Natural killer cell treated with Interleukin-12 subunit alpha and Interleukin-12 subunit beta and Interleukin-15 and Interleukin-18, amount 100 ng/mL, for 72 hours (primary cell): ENCODE measurements at regions not wholly inside any gene's neighbourhood (a gene's known extent, or its start where the extent isn't known, plus 50 kb on each side); places are given as distances from the start of the nearest gene placed in this dataset.

ENCODE experiments used
- ATAC-seq, 2 donors: fragments of 150-1000 bp; cut with Tn5 transposase in 1 of 2; sonication (Bioruptor Pico), chemical (Tn5 transposase) in 1 of 2; 2 replicates each; pipeline ENCODE4 v1.10.0; 2021
- DNase-seq: peaks from one replicate; pipeline ENCODE4 v3.0.0; 2022; ENCODE audit warnings: low spot score
- H3K27ac Mint-ChIP-seq, 2 donors: 1 replicate in 1 of 2; 2 replicates in 1 of 2; pipeline ENCODE4 v1.8.0; 2022; ENCODE audit warnings: mixed read lengths in 2 of 2, mild to moderate bottlenecking in 1 of 2, moderate library complexity in 1 of 2
- H3K27me3 Mint-ChIP-seq, 2 donors: 1 replicate in 1 of 2; 2 replicates in 1 of 2; pipeline ENCODE4 v1.8.0; 2022; ENCODE audit warnings: mixed read lengths in 2 of 2
- H3K36me3 Mint-ChIP-seq: one replicate; pipeline ENCODE4 v1.8.0; 2022; ENCODE audit warnings: mixed read lengths
- H3K4me1 Mint-ChIP-seq, 2 donors: 1 replicate in 1 of 2; 2 replicates in 1 of 2; pipeline ENCODE4 v1.8.0; 2022; ENCODE audit warnings: low read depth in 2 of 2, mixed read lengths in 2 of 2, mild to moderate bottlenecking in 1 of 2
- H3K4me3 Mint-ChIP-seq: one replicate; pipeline ENCODE4 v1.8.0; 2022; ENCODE audit warnings: mixed read lengths
- H3K9me3 Mint-ChIP-seq: 2 replicates; pipeline ENCODE4 v1.8.0; 2022; ENCODE audit warnings: mixed read lengths

DNA sequence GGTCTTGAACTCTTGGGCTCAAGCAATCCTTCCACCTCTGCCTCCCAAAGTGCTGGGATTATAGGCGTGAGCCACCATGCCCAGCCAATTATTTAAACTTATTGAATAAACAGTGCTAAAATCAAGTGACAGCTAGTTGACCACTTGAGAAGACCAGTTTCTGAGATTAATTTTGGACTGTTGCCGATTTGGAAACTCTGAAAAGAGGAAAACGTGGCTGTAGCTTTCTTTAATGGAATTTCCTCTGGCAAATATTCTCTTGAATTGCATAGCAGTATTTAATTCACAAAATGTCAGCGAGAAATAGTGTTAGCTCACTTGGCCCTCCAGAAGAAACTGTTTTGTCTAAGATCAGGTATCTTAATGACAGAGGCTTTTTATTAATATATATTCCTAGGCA, 754.5 kb downstream of the HDGFL1 start:
- no peak for DNase-seq
- no peak overlapping the region for H3K27ac Mint-ChIP-seq
- ATAC-seq = no peak
- no peaks in the 10 kb centered on the region for H3K36me3 Mint-ChIP-seq
- no peaks in the 10 kb centered on the region for H3K4me1 Mint-ChIP-seq
- H3K4me3 Mint-ChIP-seq = no peak overlapping the region
- peaks cover 9% of the 10 kb centered on the region for H3K9me3 Mint-ChIP-seq
- H3K27me3 Mint-ChIP-seq = no peaks in the 10 kb centered on the region

GRCh38 chr6:23325065-23325464, 755.7 kb downstream of the HDGFL1 start:
- DNase-seq (no peak), ATAC-seq (no peak)
- Mint-ChIP-seq H3K9me3 (peaks cover 13% of the 10 kb centered on the region), H3K4me3 (no peak overlapping the region), H3K27me3 (no peaks in the 10 kb centered on the region), H3K36me3 (no peaks in the 10 kb centered on the region), H3K27ac (no peak overlapping the region), H3K4me1 (no peaks in the 10 kb centered on the region)

DNA sequence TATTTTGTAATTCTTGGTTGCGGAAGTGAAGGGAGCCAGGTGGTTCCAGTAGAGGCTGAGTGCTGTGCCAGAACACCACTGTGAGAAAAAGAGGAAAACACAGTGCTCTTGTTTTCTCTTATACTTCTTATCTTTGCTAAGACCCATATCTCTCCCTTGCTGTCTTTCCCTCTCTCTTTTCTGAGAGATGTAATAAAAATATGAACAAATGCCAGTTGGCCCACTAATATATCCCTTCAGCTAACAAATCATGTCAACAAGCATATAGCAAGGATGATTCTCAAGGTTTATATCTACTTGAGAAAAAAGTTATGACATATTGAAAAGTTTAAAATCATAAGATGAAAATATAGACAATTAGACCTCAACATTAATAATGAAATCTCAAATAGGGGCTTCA, 758.3 kb downstream of the HDGFL1 start:
- H3K36me3 Mint-ChIP-seq = no peaks in the 10 kb centered on the region
- H3K4me3 Mint-ChIP-seq = no peak overlapping the region
- no peaks in the 10 kb centered on the region for H3K4me1 Mint-ChIP-seq
- ATAC-seq (no peak), DNase-seq (no peak)
- no peak overlapping the region for H3K27ac Mint-ChIP-seq
- peaks cover 9% of the 10 kb centered on the region for H3K9me3 Mint-ChIP-seq
- H3K27me3 Mint-ChIP-seq = no peaks in the 10 kb centered on the region

GRCh38 chr6:23329086-23329485, 759.7 kb downstream of the HDGFL1 start:
- no peaks in the 10 kb centered on the region for H3K36me3 Mint-ChIP-seq
- H3K4me1 Mint-ChIP-seq = no peaks in the 10 kb centered on the region
- ATAC-seq (no peak), DNase-seq (no peak)
- H3K4me3 Mint-ChIP-seq = no peak overlapping the region
- peaks cover 13% of the 10 kb centered on the region for H3K9me3 Mint-ChIP-seq
- no peaks in the 10 kb centered on the region for H3K27me3 Mint-ChIP-seq
- no peak overlapping the region for H3K27ac Mint-ChIP-seq

GRCh38 chr6:23330632-23331031, 761.3 kb downstream of the HDGFL1 start:
- H3K36me3 Mint-ChIP-seq = no peaks in the 10 kb centered on the region
- no peaks in the 10 kb centered on the region for H3K4me1 Mint-ChIP-seq
- no peak for DNase-seq
- no peak overlapping the region for H3K27ac Mint-ChIP-seq
- H3K4me3 Mint-ChIP-seq = no peak overlapping the region
- ATAC-seq = no peak
- peaks cover 13% of the 10 kb centered on the region for H3K9me3 Mint-ChIP-seq
- no peaks in the 10 kb centered on the region for H3K27me3 Mint-ChIP-seq

GRCh38 chr6:23334360-23334759, 765.0 kb downstream of the HDGFL1 start:
- H3K4me3 Mint-ChIP-seq = no peak overlapping the region
- H3K27me3 Mint-ChIP-seq = no peaks in the 10 kb centered on the region
- H3K27ac Mint-ChIP-seq = no peak overlapping the region
- ATAC-seq (no peak), DNase-seq (no peak)
- no peaks in the 10 kb centered on the region for H3K4me1 Mint-ChIP-seq
- peaks cover 16% of the 10 kb centered on the region for H3K9me3 Mint-ChIP-seq
- no peaks in the 10 kb centered on the region for H3K36me3 Mint-ChIP-seq

DNA sequence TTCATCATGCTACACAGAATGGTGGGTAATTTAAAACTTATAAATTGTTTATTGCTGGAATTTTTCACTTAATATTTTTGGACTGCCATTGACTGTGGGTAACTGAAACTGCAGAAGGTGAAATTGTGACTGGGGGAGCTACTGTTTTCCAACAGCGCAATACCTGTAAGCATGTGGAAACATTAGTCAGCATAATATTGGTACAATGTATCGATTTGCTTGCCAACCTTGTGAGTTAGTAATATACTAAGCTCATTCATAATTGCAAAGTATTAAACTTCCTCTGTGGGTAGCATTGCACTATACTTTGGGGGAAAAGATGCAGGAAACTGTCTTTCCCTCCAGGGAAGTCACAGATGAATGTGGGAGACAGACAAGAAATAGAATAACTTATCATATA, 766.5 kb downstream of the HDGFL1 start:
- H3K36me3 Mint-ChIP-seq = no peaks in the 10 kb centered on the region

GRCh38 chr6:23339268-23339667, 769.9 kb downstream of the HDGFL1 start:
- H3K36me3 Mint-ChIP-seq = peaks cover 5% of the 10 kb centered on the region
- no peak for DNase-seq
- H3K27me3 Mint-ChIP-seq = no peaks in the 10 kb centered on the region
- peaks cover 11% of the 10 kb centered on the region for H3K9me3 Mint-ChIP-seq
- no peak overlapping the region for H3K27ac Mint-ChIP-seq
- no peak overlapping the region for H3K4me3 Mint-ChIP-seq
- no peak for ATAC-seq
- H3K4me1 Mint-ChIP-seq = no peaks in the 10 kb centered on the region

More for the DNA sequence above, 766.5 kb downstream of the HDGFL1 start:
- no peaks in the 10 kb centered on the region for H3K27me3 Mint-ChIP-seq
- ATAC-seq = no peak
- no peaks in the 10 kb centered on the region for H3K4me1 Mint-ChIP-seq
- DNase-seq = no peak
- H3K27ac Mint-ChIP-seq = no peak overlapping the region
- no peak overlapping the region for H3K4me3 Mint-ChIP-seq
- H3K9me3 Mint-ChIP-seq = peaks cover 13% of the 10 kb centered on the region

- H3K27me3 Mint-ChIP-seq = no peaks in the 10 kb centered on the region
- no peak overlapping the region for H3K4me3 Mint-ChIP-seq
- no peaks in the 10 kb centered on the region for H3K4me1 Mint-ChIP-seq
- H3K9me3 Mint-ChIP-seq = peaks cover 11% of the 10 kb centered on the region
- H3K36me3 Mint-ChIP-seq = peaks cover 5% of the 10 kb centered on the region
- DNase-seq (no peak), ATAC-seq (no peak)
- H3K27ac Mint-ChIP-seq = no peak overlapping the region
Observed at GRCh38 chr6:23340271-23340670, 770.9 kb downstream of the HDGFL1 start.

- H3K4me1 Mint-ChIP-seq = no peaks in the 10 kb centered on the region
- peaks cover 8% of the 10 kb centered on the region for H3K9me3 Mint-ChIP-seq
- ATAC-seq = no peak
- no peak for DNase-seq
- H3K36me3 Mint-ChIP-seq = peaks cover 5% of the 10 kb centered on the region
- no peak overlapping the region for H3K27ac Mint-ChIP-seq
- H3K4me3 Mint-ChIP-seq = no peak overlapping the region
- H3K27me3 Mint-ChIP-seq = no peaks in the 10 kb centered on the region
Observed at GRCh38 chr6:23343610-23344306, 774.4 kb downstream of the HDGFL1 start.

DNA sequence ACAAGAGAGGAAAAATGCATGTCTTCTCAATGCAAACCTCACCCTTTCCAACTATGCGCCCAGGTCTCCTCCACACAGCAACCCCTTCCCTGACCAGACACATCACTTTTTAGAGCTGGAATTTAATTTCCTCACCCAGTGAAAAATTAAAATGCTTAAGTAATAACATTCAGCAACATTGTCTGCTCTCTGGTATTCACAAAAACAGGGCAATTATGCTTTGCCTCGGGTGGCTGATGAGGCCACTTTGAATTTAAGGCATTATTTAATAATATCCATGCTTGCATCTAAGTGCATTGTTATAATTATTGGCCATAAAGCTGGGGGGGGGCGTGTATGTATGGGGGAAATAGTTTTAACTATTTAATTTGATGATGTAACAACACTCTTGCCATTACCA, 777.8 kb upstream of the NRSN1 start:
- no peaks in the 10 kb centered on the region for H3K4me1 Mint-ChIP-seq
- ATAC-seq = no peak

DNA sequence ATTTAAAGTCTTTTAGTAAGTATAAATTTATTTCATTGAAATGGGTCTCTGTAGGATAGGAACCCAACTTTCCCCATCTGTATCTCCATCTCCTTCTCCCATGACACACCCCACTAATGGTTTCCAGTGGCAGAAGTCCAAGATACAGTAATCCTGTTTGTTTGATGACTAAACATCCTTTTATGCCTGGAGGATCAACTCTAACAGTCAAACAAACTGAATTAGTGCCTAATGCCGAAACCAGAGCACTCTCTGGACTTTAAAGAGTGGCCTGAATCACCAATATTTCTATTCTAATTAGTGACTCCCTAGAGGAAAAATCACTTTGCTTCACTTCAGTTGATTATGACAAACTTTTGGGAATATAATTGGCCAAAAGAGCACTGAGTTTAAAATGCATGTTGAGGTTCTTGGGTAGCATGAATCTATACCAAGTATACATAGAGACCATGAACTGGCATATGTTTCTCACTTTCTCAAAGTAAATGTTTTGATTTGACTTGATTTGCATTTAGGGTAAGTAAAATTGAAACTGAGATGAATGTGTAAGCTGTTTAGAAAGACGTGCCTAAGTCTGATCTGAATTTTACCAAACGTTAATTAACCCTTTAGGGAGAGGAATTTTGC, 776.4 kb upstream of the NRSN1 start:
- no peak overlapping the region for H3K27ac Mint-ChIP-seq
- H3K4me3 Mint-ChIP-seq = no peak overlapping the region
- no peaks in the 10 kb centered on the region for H3K4me1 Mint-ChIP-seq
- DNase-seq (no peak), ATAC-seq (no peak)
- H3K36me3 Mint-ChIP-seq = no peaks in the 10 kb centered on the region
- H3K9me3 Mint-ChIP-seq = peaks cover 8% of the 10 kb centered on the region
- no peaks in the 10 kb centered on the region for H3K27me3 Mint-ChIP-seq

More for the DNA sequence above, 777.8 kb upstream of the NRSN1 start:
- peaks cover 11% of the 10 kb centered on the region for H3K9me3 Mint-ChIP-seq
- no peak for DNase-seq
- H3K4me3 Mint-ChIP-seq = no peak overlapping the region
- H3K27me3 Mint-ChIP-seq = no peaks in the 10 kb centered on the region
- peaks cover 5% of the 10 kb centered on the region for H3K36me3 Mint-ChIP-seq
- H3K27ac Mint-ChIP-seq = no peak overlapping the region

GRCh38 chr6:23350752-23351453, 775.1 kb upstream of the NRSN1 start:
- ATAC-seq = no peak
- no peak overlapping the region for H3K4me3 Mint-ChIP-seq
- no peaks in the 10 kb centered on the region for H3K4me1 Mint-ChIP-seq

DNA sequence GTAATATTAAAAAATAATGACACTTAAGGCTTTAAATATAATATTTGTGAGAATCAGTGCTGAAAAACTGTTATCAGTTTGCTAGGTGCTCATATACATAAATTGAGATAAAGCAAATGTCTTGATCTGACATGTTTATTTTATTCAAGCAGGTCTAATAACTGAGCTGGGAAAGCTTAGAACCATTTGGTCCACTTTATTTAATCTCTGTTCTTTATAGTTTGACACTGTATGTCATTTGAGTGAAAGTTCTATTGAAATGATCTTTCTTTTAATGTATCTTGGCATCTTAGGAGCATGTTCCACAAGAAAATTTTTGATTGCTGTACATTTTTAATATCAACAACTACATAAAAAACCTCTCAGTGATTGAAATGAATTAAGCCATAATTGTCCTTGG, 772.0 kb upstream of the NRSN1 start:
- no peak overlapping the region for H3K4me3 Mint-ChIP-seq
- H3K9me3 Mint-ChIP-seq = peaks cover 9% of the 10 kb centered on the region
- H3K36me3 Mint-ChIP-seq = no peaks in the 10 kb centered on the region
- DNase-seq (no peak), ATAC-seq (no peak)
- no peaks in the 10 kb centered on the region for H3K4me1 Mint-ChIP-seq
- H3K27ac Mint-ChIP-seq = no peak overlapping the region
- no peaks in the 10 kb centered on the region for H3K27me3 Mint-ChIP-seq

More at GRCh38 chr6:23350752-23351453, 775.1 kb upstream of the NRSN1 start:
- peaks cover 8% of the 10 kb centered on the region for H3K9me3 Mint-ChIP-seq
- no peak overlapping the region for H3K27ac Mint-ChIP-seq
- no peaks in the 10 kb centered on the region for H3K36me3 Mint-ChIP-seq
- DNase-seq = no peak
- no peaks in the 10 kb centered on the region for H3K27me3 Mint-ChIP-seq
